Ovary (tissue), 3 donors: ENCODE measurements at regions not wholly inside any gene's neighbourhood (a gene's known extent, or its start where the extent isn't known, plus 50 kb on each side); places are given as distances from the start of the nearest gene placed in this dataset.

Experiments used
- EP300 ChIP-seq: sonication (generic); formaldehyde crosslinking; IDR thresholded peaks from one replicate; pipeline ENCODE4 v1.6.1; 2017; ENCODE audit warnings: antibody characterized with exemption
- TF ChIP-seq, protein P1 (sequence below), 3 donors: fragments of 450-650 bp in 2 of 3; fragments of 200-600 bp in 1 of 3; IDR thresholded peaks; one replicate each; pipeline versions ENCODE4 v1.5.1 to v1.8.0; 2016 to 2022; ENCODE audit warnings: antibody characterized with exemption in 3 of 3, mild to moderate bottlenecking in 1 of 3
- donor health status: DM: no; HTN: no; CAD: no.

- TF ChIP-seq, protein P1, sequence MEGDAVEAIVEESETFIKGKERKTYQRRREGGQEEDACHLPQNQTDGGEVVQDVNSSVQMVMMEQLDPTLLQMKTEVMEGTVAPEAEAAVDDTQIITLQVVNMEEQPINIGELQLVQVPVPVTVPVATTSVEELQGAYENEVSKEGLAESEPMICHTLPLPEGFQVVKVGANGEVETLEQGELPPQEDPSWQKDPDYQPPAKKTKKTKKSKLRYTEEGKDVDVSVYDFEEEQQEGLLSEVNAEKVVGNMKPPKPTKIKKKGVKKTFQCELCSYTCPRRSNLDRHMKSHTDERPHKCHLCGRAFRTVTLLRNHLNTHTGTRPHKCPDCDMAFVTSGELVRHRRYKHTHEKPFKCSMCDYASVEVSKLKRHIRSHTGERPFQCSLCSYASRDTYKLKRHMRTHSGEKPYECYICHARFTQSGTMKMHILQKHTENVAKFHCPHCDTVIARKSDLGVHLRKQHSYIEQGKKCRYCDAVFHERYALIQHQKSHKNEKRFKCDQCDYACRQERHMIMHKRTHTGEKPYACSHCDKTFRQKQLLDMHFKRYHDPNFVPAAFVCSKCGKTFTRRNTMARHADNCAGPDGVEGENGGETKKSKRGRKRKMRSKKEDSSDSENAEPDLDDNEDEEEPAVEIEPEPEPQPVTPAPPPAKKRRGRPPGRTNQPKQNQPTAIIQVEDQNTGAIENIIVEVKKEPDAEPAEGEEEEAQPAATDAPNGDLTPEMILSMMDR (IDR thresholded peaks at IDR 0.05), result no peak
- TF ChIP-seq EP300, result no peak
These were observed 161.6 kb upstream of the PRSS1 start for GRCh38 chr7:142587578-142588191.
